OCI-LY1 (cell line): ENCODE measurements at regions not wholly inside any gene's neighbourhood (a gene's known extent, or its start where the extent isn't known, plus 50 kb on each side); places are given as distances from the start of the nearest gene placed in this dataset.
"Not testable (repeated sequence)": the region's sequence is repeated elsewhere in the genome, so short reads cannot be mapped to it uniquely, and the experiment has no call there.

Experiments
- H2AFZ ChIP-seq: fragments of 200-600 bp; sonication (generic), shearing (Covaris generic); 2 replicates; pipeline ENCODE4 v1.6.0; 2014; ENCODE audit warnings: antibody characterized with exemption, mild to moderate bottlenecking, low read length
- H3F3A ChIP-seq: fragments of 200-600 bp; sonication (generic), shearing (Covaris generic); 2 replicates; pipeline ENCODE4 v1.6.0; 2014; ENCODE audit warnings: mild to moderate bottlenecking, antibody characterized with exemption, low read length, moderate library complexity; ENCODE audit not compliant: insufficient read depth
- H3K27ac ChIP-seq: fragments of 200-600 bp; sonication (generic); 2 replicates; pipeline ENCODE4 v1.5.1; 2014; ENCODE audit warnings: low read length, mixed run types, mild to moderate bottlenecking, low read depth; ENCODE audit not compliant: poor library complexity, severe bottlenecking
- H3K27me3 ChIP-seq: fragments of 200-600 bp; sonication (generic); 2 replicates; pipeline ENCODE4 v1.6.0; 2014; ENCODE audit warnings: antibody characterized with exemption, mild to moderate bottlenecking, low read length, moderate library complexity; ENCODE audit not compliant: insufficient read depth
- H3K36me3 ChIP-seq: fragments of 200-600 bp; sonication (generic); 2 replicates; pipeline ENCODE4 v1.6.1; 2014; ENCODE audit warnings: mild to moderate bottlenecking, antibody characterized with exemption, low read length, moderate library complexity, mixed read lengths; ENCODE audit not compliant: insufficient read depth
- H3K4me1 ChIP-seq: fragments of 200-600 bp; sonication (generic); 2 replicates; pipeline ENCODE4 v1.5.1; 2014; ENCODE audit warnings: mild to moderate bottlenecking, low read length, moderate library complexity; ENCODE audit not compliant: insufficient read depth, severe bottlenecking
- H3K4me2 ChIP-seq: fragments of 200-600 bp; sonication (generic), shearing (Covaris generic); 2 replicates; pipeline ENCODE4 v1.6.1; 2014; ENCODE audit warnings: low read length
- H3K4me3 ChIP-seq: fragments of 200-600 bp; sonication (generic); 2 replicates; pipeline ENCODE4 v1.5.1; 2014; ENCODE audit warnings: low read length, low read depth, mild to moderate bottlenecking, mixed read lengths; ENCODE audit not compliant: poor library complexity, severe bottlenecking
- H3K79me2 ChIP-seq: fragments of 200-600 bp; shearing (Covaris generic); 2 replicates; pipeline ENCODE4 v1.6.1; 2016; ENCODE audit warnings: mixed run types, low read length, mixed read lengths; ENCODE audit not compliant: insufficient read depth
- H3K9ac ChIP-seq: fragments of 200-600 bp; sonication (generic), shearing (Covaris generic); 2 replicates; pipeline ENCODE4 v1.6.1; 2014; ENCODE audit warnings: mild to moderate bottlenecking, low read length, mixed read lengths
- H3K9me2 ChIP-seq: fragments of 200-600 bp; sonication (generic), shearing (Covaris generic); 2 replicates; pipeline ENCODE4 v1.6.1; 2014; ENCODE audit warnings: low read depth, mild to moderate bottlenecking, low read length, mixed read lengths
- H3K9me3 ChIP-seq: fragments of 200-600 bp; shearing (Covaris generic); 2 replicates; pipeline ENCODE4 v1.6.1; 2014; ENCODE audit warnings: low read length, mixed read lengths
- H4K20me1 ChIP-seq: fragments of 200-600 bp; sonication (generic), shearing (Covaris generic); 2 replicates; pipeline ENCODE4 v1.6.0; 2016; ENCODE audit warnings: mild to moderate bottlenecking, low read length; ENCODE audit not compliant: insufficient read depth
- EZH2 ChIP-seq: fragments of 200-600 bp; sonication (generic), shearing (Covaris generic); IDR thresholded peaks from 2 replicates; pipeline ENCODE4 v1.8.0; 2017; ENCODE audit warnings: borderline replicate concordance, mixed run types, mild to moderate bottlenecking, antibody characterized with exemption, low read length, moderate library complexity, mixed read lengths
- TF ChIP-seq, protein P1 (sequence below): fragments of 200-600 bp; sonication (generic), shearing (Covaris generic); IDR thresholded peaks from 2 replicates; pipeline ENCODE4 v1.5.1; 2017; ENCODE audit warnings: mild to moderate bottlenecking, antibody characterized with exemption, low read length, moderate library complexity, mixed read lengths

DNA sequence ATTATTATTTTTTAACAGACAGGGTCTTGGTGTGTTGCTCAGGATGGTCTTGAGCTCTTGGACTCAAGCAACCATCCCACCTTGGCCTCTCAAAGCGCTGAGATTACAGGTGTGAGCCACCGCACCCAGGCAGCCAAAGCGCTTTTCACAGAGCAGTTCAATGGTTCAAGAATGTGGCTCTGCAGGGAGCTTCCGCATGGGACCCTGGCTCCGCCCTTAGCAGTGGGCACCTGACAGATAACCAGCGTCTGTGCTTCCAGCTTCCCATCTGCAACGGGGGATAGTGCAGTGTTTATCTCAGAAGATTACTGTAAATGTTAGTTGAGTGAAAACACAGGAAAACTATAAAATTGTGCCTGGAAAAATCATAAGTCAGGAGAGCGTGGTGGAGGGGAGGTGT is 99.4 kb downstream of the KCNJ12 start:
- H3K4me2 ChIP-seq, result no peak overlapping the region
- 0 out of 2 replicates have a peak, but pooled peaks cover 3% of the 10 kb centered on the region for H3K9me3 ChIP-seq
- H4K20me1 ChIP-seq, result no peaks in the 10 kb centered on the region
- no peak overlapping the region for H3K27ac ChIP-seq
- no peaks in the 10 kb centered on the region for H3K79me2 ChIP-seq
- H3K9ac ChIP-seq, result no peak overlapping the region
- H2AFZ ChIP-seq, result no peak overlapping the region
- H3F3A ChIP-seq, result no peaks in the 10 kb centered on the region
- no peaks in the 10 kb centered on the region for H3K9me2 ChIP-seq
- H3K4me1 ChIP-seq, result no peaks in the 10 kb centered on the region
- no peak overlapping the region for H3K4me3 ChIP-seq
- no peaks in the 10 kb centered on the region; the same call in 1 of the 2 replicates for H3K36me3 ChIP-seq
- no peak for TF ChIP-seq EZH2
- H3K27me3 ChIP-seq, result peaks cover 7% of the 10 kb centered on the region; the same call in 1 of the 2 replicates

DNA sequence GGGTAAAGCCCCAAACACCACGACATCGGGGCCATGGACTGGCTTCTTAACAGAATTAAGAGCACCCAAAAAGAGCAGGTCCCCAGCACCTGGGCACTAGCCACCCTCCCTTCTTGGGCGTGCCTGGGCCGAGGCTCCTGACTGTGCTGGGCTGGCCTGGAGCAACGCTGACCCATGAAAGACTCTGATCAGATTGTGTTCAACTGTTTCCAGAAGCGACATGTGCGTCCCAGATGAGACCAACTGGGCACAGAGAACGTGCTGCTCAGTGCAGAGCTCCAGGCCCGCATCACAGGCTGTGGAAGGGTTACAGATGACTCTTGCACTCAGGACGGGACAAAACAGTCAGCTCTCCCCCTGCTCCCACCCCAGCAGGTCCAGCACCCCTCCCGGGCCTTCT is 100.7 kb downstream of the KCNJ12 start:
- Histone ChIP-seq H3K9me3 (0 out of 2 replicates have a peak, but pooled peaks cover 3% of the 10 kb centered on the region), H3K27ac (no peak overlapping the region), H3K4me1 (no peaks in the 10 kb centered on the region), H3K4me3 (no peak overlapping the region), H4K20me1 (no peaks in the 10 kb centered on the region), H3K36me3 (no peaks in the 10 kb centered on the region; the same call in 1 of the 2 replicates), H3F3A (no peaks in the 10 kb centered on the region), H3K9ac (no peak overlapping the region), H3K9me2 (no peaks in the 10 kb centered on the region), H3K27me3 (peaks cover 7% of the 10 kb centered on the region; the same call in 1 of the 2 replicates), H2AFZ (no peak overlapping the region), H3K4me2 (no peak overlapping the region), H3K79me2 (no peaks in the 10 kb centered on the region)
- TF ChIP-seq, protein P1, sequence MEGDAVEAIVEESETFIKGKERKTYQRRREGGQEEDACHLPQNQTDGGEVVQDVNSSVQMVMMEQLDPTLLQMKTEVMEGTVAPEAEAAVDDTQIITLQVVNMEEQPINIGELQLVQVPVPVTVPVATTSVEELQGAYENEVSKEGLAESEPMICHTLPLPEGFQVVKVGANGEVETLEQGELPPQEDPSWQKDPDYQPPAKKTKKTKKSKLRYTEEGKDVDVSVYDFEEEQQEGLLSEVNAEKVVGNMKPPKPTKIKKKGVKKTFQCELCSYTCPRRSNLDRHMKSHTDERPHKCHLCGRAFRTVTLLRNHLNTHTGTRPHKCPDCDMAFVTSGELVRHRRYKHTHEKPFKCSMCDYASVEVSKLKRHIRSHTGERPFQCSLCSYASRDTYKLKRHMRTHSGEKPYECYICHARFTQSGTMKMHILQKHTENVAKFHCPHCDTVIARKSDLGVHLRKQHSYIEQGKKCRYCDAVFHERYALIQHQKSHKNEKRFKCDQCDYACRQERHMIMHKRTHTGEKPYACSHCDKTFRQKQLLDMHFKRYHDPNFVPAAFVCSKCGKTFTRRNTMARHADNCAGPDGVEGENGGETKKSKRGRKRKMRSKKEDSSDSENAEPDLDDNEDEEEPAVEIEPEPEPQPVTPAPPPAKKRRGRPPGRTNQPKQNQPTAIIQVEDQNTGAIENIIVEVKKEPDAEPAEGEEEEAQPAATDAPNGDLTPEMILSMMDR, result no peak
- TF ChIP-seq EZH2, result no peak

GRCh38 chr17:21482189-21482865 is 106.2 kb downstream of the KCNJ12 start:
- H3K4me2 ChIP-seq, result no peak overlapping the region
- H3K79me2 ChIP-seq, result no peaks in the 10 kb centered on the region
- peaks cover 7% of the 10 kb centered on the region; the same call in 1 of the 2 replicates for H3K27me3 ChIP-seq
- no peaks in the 10 kb centered on the region for H3K9me2 ChIP-seq
- no peak overlapping the region for H3K27ac ChIP-seq
- no peak for TF ChIP-seq EZH2
- TF ChIP-seq, protein P1, result no peak
- no peak overlapping the region for H3K4me3 ChIP-seq
- no peaks in the 10 kb centered on the region for H4K20me1 ChIP-seq
- no peaks in the 10 kb centered on the region; the same call in 1 of the 2 replicates for H3K36me3 ChIP-seq
- no peak overlapping the region for H3K9ac ChIP-seq
- 0 out of 2 replicates have a peak, but pooled peaks cover 3% of the 10 kb centered on the region for H3K9me3 ChIP-seq
- H3K4me1 ChIP-seq, result no peaks in the 10 kb centered on the region
- H3F3A ChIP-seq, result no peaks in the 10 kb centered on the region
- H2AFZ ChIP-seq, result no peak overlapping the region

GRCh38 chr17:21488043-21488442 is 111.9 kb downstream of the KCNJ12 start:
- not testable (repeated sequence) for H3K9ac ChIP-seq, H3K27ac ChIP-seq, H3K79me2 ChIP-seq, H3K36me3 ChIP-seq, H3F3A ChIP-seq, H4K20me1 ChIP-seq, H3K9me2 ChIP-seq, H3K27me3 ChIP-seq, H3K9me3 ChIP-seq, H2AFZ ChIP-seq, H3K4me1 ChIP-seq, H3K4me2 ChIP-seq, H3K4me3 ChIP-seq
